HK-2 (cell line): ENCODE measurements at regions not wholly inside any gene's neighbourhood (a gene's known extent, or its start where the extent isn't known, plus 50 kb on each side); places are given as distances from the start of the nearest gene placed in this dataset.

Experiments
- DNase-seq: peaks from one replicate; pipeline ENCODE4 v3.0.0-alpha.2; 2018; ENCODE audit not compliant: unreplicated experiment

GRCh38 chr5:98603456-98603855 is 170.0 kb upstream of the RGMB start:
- DNase-seq, result no peak

- no peak for DNase-seq
Measured at GRCh38 chr5:98604301-98604700, 169.2 kb upstream of the RGMB start.

GRCh38 chr5:98604721-98605425 is 168.6 kb upstream of the RGMB start:
- no peak for DNase-seq

- DNase-seq, result no peak
Measured at GRCh38 chr5:98605426-98605825, 168.0 kb upstream of the RGMB start.

- DNase-seq, result no peak
Measured at GRCh38 chr5:98606961-98607360, 166.5 kb upstream of the RGMB start.

GRCh38 chr5:98608052-98608451 is 165.4 kb upstream of the RGMB start:
- no peak for DNase-seq

- no peak for DNase-seq
Measured at GRCh38 chr5:98614341-98614740, 159.1 kb upstream of the RGMB start.

GRCh38 chr5:98621821-98622220 is 151.6 kb upstream of the RGMB start:
- no peak for DNase-seq

- DNase-seq, result no peak
Measured at GRCh38 chr5:98624145-98624880, 149.2 kb upstream of the RGMB start.

- DNase-seq, result no peak
Measured at GRCh38 chr5:98627121-98627520, 146.3 kb upstream of the RGMB start.

GRCh38 chr5:98630621-98631020 is 142.8 kb upstream of the RGMB start:
- DNase-seq, result no peak

GRCh38 chr5:98631311-98632054 is 142.0 kb upstream of the RGMB start:
- DNase-seq, result no peak

- no peak for DNase-seq
Measured at GRCh38 chr5:98635656-98636055, 137.8 kb upstream of the RGMB start.

- no peak for DNase-seq
Measured at GRCh38 chr5:98637116-98637515, 136.3 kb upstream of the RGMB start.

GRCh38 chr5:98637557-98637956 is 135.9 kb upstream of the RGMB start:
- DNase-seq, result no peak

GRCh38 chr5:98638111-98638510 is 135.4 kb upstream of the RGMB start:
- no peak for DNase-seq

- DNase-seq, result no peak
Measured at GRCh38 chr5:98638701-98639100, 134.8 kb upstream of the RGMB start.

GRCh38 chr5:98639274-98639673 is 134.2 kb upstream of the RGMB start:
- no peak for DNase-seq

- no peak for DNase-seq
Measured at GRCh38 chr5:98641671-98642070, 131.8 kb upstream of the RGMB start.

- no peak for DNase-seq
Measured at GRCh38 chr5:98643569-98643968, 129.9 kb upstream of the RGMB start.

GRCh38 chr5:98651715-98652114 is 121.7 kb upstream of the RGMB start:
- DNase-seq, result no peak

- DNase-seq, result no peak
Measured at GRCh38 chr5:98656125-98656795, 117.2 kb upstream of the RGMB start.
